ENCODE measurements at regions not wholly inside any gene's neighbourhood (a gene's known extent, or its start where the extent isn't known, plus 50 kb on each side); places are given as distances from the start of the nearest gene placed in this dataset.

- DNase-seq: no peak
These were observed 495.1 kb downstream of the SOX6 start for GRCh38 chr11:15861256-15861655.

DNA sequence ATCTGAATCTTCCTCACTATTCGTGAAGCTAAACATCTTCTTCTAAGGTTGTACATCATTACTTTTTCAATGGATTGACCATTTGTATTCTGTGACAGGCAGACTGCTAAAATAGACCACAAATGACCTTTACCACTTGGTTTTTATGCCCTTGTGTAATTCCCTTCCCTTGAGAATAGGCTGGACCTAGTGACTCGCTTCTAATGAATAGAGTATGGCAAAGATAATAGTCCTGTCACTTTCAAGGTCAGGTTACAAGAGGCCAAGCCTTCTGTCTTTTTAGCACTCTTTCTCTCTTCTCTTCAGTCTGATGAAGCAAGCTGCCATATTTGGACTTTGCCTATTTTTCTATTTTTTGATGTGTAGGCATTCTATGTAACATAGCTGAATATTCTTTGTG lies 492.9 kb downstream of the SOX6 start:
- DNase-seq: no peak

DNA sequence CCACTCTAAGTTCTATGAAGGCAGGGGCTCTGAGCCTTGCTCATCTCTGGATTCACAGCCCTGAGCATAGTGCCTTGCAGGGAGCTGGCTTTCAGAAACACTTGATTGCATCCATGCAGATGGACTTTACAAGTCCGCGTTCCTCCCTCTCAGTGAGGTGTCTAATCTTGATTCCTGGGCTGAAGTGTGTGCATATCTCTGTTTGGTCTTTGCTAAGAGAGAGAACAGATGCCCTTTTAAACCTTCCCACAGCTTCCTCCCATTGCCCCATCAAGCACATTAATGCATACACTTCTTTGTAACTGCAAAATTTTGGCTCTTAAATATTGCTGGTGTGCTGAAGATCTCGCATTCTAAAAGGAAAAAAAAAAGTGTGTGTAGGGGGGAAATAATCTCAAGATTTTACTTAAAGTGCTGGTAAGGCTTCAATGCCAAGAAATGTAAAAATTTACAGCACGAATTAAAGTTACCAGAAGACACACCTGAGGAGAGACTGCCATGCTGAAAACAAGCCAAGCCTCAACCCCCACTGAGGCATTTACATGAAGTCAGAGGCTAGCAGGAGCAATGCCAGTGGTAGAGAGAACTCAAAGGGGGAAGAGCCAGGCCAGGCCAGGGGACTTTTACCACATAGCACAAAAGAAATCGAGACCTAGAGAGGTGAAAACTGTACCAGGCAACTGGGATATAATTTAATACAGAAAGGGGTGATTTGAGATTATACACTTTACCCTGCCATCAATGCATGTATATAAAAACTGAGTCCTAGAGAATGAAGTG lies 492.1 kb downstream of the SOX6 start:
- DNase-seq: no peak

DNA sequence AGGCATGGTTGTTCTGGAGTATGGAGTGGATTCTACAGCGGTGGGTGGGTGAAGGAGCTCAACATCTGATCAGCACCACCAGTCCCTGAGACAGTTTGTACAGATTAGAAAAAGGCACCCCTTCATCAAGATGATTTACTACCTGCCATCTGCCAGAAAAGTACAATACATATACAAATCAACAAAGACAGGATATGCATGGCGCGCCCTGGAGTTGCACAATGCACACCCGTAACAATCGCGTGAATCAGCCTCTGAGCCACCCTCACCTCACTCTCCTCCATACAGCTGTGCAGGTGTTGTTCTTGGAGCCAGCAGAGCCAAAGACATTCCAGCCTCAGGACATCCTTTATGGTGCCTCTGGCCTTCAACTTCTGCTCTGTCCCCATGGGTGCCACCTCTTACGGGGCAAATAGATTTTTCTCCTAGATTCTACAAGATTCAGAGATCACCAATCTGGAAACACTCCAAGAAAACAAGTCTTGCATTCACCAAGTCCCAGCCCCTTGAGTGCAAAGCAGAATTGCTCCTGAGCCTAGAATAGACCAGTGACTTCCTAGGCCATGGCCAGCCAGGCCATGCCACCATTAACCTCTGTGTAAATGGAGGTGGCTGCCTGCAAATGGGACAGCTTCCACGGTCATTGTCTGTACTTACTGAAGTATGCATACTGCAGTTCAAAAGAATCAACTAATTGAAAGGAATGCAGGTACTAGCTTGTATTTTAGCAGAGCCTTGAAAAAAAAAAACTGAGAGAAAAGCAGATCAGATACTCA lies 490.9 kb downstream of the SOX6 start:
- no peak for DNase-seq

DNA sequence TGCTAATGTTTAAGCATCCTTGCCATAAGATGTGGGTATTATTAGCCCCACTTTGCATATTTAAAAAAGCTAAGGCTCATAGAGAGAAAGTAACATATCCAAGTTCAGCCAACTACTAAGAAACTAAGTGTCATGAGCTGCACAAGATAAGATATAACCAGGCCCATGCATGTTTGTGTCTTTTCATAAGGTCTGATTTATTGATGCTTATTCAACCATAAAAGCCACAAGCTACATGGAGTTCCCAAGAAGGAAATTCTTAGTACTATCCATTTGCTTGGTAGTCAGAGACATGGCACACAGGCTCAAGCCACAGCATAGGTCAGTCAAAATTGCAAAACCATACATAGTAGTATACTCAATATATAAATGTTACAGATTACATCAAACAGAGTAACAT lies 488.5 kb downstream of the SOX6 start:
- DNase-seq: no peak

DNA sequence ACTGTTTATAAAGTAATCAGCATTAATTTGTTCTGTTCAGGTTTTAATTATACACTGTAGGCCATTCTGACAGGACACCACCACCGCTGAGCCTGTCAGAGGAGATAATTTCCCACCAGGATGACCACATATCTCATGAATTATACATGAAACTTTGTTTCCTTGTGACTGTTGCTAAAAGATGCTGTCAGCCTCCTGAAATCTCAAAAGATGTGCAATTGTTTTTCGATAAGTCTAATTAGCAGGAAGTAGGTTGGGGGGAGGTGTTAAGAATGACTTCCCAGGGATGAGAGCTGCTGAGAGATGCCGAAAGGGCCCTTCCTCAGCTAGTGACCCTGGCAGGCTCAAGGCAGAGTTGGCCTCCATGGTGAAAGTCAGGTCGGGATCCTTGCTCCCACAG lies 485.4 kb downstream of the SOX6 start:
- no peak for DNase-seq

- no peak for DNase-seq
These were observed 484.3 kb downstream of the SOX6 start for GRCh38 chr11:15871904-15872626.

GRCh38 chr11:15873501-15873900 lies 482.8 kb downstream of the SOX6 start:
- DNase-seq: no peak

DNA sequence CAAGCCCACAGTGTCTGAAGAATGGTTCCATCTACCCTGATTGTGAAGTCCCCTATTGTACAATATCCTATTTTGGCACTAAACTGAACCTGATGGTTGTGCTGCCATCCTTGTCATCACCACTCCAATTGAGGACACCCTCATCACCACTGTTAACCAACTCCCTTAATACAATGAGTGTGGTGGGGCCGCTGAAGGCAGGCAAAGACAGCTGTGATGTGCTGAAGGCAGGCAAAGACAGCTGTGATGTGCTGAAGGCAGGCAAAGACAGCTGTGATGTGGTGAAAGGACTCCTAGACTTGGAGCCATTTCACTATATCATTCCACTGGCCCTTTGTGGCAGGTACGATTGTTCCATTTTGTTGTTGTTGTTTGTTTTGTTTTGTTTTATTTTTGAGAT lies 481.6 kb downstream of the SOX6 start:
- no peak for DNase-seq

GRCh38 chr11:15875393-15875792 lies 481.0 kb downstream of the SOX6 start:
- no peak for DNase-seq

- no peak for DNase-seq
These were observed 480.4 kb downstream of the SOX6 start for GRCh38 chr11:15875943-15876342.

DNA sequence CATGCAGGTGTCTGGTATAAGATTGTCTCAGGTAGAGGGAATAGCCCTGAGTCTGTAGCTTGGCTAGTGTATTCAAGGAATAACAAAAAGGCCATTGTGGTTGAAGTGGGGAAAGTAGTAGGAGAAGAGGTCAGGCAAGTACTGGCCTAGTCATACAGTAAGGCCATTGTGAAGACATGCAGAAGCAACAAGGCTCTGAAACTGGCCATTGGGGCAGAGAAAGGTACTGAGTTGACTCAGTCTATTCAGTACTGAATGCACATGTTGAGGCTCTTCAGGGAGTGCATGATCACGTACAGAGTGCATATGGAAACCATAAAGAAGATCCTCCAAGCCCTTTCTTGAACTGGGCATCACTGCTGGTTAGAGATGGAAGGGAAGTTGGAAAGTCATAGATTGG lies 477.6 kb downstream of the SOX6 start:
- no peak for DNase-seq

DNA sequence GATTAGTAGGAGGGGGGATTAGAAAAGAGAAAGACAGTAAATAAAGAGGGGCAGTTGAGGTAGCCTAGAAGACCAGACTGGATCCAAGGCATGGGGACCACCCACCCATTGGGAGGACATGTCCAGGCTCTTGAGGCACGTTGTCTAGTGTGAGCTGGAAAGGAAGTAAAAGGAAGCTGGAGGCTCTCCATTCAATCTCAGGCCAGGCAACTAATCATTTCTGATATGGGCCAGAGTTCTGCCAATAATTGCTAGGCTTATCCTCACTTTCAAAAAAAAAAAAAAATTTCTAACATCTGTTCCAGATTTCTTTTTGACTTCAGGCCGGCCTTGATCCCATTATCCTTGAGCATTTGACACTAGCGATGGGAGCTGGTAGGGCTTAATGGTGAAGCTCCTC lies 476.1 kb downstream of the SOX6 start:
- no peak for DNase-seq

DNA sequence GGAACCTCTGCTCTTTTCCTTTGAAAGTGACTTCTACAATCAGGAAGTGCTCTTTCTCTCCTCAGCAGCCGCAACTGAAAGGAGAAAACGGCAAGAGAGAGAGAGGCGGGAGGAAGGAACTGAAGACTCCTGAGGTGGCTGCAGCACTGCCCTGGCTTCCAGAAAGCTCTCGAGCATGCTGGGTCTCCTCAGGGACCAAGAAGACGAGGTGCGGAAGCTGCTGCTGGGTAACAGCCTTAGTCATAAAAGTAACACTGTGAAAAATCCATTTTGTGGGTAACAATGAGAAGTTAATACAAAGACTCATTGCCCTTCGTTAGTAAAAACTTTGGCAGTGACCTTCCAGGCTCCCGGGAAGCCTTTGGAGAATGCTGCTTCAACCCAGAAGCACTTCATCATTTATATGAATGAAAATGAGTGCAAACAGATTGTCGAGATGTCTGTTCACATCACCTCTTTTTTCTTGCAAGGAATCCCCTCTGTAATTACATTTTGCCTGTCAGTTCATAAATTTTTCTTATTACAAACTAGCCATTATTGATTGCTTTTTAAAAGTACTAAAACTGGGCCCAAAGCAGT lies 473.4 kb downstream of the SOX6 start:
- DNase-seq: no peak

DNA sequence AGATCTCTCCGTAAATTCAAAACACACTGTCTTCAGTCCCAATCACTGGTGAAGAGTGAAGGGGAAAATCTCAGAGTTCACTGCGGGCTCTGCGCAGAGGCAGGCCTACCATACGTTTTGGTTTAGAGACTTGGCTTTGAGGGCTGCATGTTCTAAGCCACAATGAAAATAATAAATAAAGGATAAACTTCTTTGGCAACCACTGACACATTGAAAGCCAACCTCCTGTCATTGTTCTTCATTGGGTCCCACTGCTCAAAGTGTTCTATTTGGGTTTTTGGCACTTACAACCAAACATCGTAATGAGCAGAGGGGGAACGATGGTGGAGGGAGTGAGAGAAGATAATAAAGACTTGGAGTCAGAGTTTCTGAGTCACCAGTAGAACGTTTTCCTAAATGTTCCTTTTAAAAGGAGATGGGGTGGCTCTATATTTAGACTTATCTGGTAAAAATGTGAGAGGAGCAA lies 472.9 kb downstream of the SOX6 start:
- DNase-seq: no peak

DNA sequence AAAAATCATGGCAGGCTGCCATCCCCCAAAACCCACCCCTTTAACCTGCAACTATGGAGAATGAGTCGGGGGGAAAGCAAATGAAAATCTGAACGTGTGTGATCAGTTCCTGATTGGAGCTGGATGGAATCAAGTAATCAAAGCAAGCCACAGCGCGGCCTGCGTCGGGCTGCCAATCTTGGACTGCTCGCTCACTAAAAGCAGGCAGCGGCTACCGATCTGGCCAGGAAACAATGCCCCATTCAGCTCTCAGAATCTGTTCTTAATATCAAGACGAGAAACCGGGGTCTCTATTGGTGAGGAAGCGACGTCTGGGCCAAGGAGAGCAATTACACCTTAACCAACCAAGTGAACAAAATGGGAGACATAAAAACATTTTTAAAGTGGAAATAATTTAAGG lies 472.2 kb downstream of the SOX6 start:
- no peak for DNase-seq

- no peak for DNase-seq
These were observed 471.4 kb downstream of the SOX6 start for GRCh38 chr11:15884777-15885540.

DNA sequence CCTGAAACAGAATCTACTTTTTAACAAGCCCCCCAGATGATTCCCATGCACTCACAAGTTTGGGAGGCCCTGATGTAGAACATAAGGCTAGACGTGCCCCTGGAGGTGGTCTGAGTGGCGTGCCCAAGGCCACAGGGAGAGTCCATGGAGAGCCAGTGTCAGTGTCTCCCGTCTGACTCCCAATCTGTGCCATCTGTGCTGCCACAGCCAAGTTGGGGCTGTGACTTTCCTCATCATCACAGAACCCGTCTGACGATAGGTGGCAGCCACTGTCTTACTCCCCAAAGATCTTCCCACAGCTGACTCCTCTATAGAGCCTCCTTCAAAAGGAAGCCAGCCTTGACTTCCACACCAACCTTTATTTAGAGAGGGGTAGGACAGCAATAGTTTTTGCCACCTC lies 470.5 kb downstream of the SOX6 start:
- DNase-seq: no peak

- DNase-seq: no peak
These were observed 470.0 kb downstream of the SOX6 start for GRCh38 chr11:15886299-15886698.

GRCh38 chr11:15886866-15887265 lies 469.5 kb downstream of the SOX6 start:
- no peak for DNase-seq

DNA sequence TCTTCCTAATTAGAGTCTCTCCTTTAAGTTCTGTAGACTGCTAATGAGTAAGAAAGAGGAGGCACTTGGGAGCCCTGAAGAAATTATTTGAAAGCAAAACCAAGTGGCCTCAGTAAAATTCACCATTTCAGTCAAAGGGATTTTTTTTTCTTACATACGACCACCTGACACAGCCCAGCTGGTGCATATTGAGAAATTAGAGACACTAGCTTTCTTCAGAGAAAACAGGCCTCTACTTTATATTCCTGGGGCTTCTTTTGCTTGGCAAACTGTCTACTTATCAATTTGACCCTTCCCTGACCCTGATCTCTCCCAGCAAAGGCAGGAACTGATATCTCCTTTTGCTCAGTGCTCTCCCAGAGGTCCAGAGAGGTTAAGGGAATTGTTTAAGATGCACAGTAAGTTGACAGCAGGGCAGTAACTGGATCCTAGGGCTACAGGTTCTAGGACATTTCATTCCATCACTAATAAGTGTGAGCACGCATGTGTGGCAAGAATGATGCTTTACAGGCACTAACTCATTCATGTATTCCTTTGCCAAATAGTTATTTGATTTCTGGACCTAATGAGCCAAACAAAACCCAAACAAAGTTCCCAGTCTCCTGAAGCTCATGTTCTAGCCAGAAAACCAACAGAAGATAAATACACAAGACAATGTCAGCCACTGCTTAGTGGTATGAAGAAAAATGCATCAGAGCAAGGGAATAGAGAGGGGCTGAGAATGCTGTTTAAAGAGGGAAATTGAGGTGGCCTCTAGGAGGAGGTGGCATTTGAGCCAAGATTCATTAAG lies 467.6 kb downstream of the SOX6 start:
- DNase-seq: no peak

Measured in NCI-H1436 (cell line).